SK-N-SH (cell line): ENCODE measurements at regions not wholly inside any gene's neighbourhood (a gene's known extent, or its start where the extent isn't known, plus 50 kb on each side); places are given as distances from the start of the nearest gene placed in this dataset.

Experiments used
- CTCF ChIA-PET: fragments of 300-600, 350-600 bp; formaldehyde crosslinking; extraction: SDS; loops from one replicate; lab custom pipeline; 2021; lab: Yijun Ruan, JAX
- POLR2A ChIA-PET: fragments of 350-600 bp; sonication (Branson Sonifier 250); formaldehyde crosslinking; extraction: SDS; loops from one replicate; lab custom pipeline; 2020; ENCODE audit warnings: antibody characterized with exemption, inconsistent platforms; lab: Yijun Ruan, JAX
- DNase-seq: peaks from one replicate; pipeline ENCODE4 v3.0.0; 2012
- H2AFZ ChIP-seq: fragments of 200-600 bp; sonication (generic); 2 replicates; pipeline ENCODE4 v1.8.1; 2016; ENCODE audit warnings: antibody characterized with exemption, mild to moderate bottlenecking, low read depth
- H3F3A ChIP-seq: fragments of 200-600 bp; sonication (generic); replicated peaks from 2 replicates; pipeline ENCODE3; 2016; ENCODE audit warnings: antibody characterized with exemption, mild to moderate bottlenecking; ENCODE audit not compliant: insufficient read depth
- H3K27ac ChIP-seq, 2 experiments: fragments of 200-500 bp in 1 of 2; fragments of 200-600 bp in 1 of 2; sonication (Bioruptor generic) in 1 of 2; sonication (generic), shearing (Covaris generic) in 1 of 2; 2 replicates each; pipeline versions ENCODE4 v1.5.1 to v1.6.1; 2014 to 2016; ENCODE audit warnings: low read depth in 2 of 2, inconsistent platforms in 1 of 2, low read length in 1 of 2, mild to moderate bottlenecking in 1 of 2, mixed read lengths in 1 of 2
- H3K27me3 ChIP-seq: fragments of 200-600 bp; sonication (generic), shearing (Covaris generic); 2 replicates; pipeline ENCODE4 v1.6.1; 2016; ENCODE audit warnings: mixed run types; ENCODE audit not compliant: insufficient read depth
- H3K36me3 ChIP-seq, 2 experiments: fragments of 200-500 bp in 1 of 2; fragments of 200-600 bp in 1 of 2; sonication (Bioruptor generic) in 1 of 2; sonication (generic) in 1 of 2; replicated peaks in 1 of 2; 2 replicates each; pipeline versions ENCODE3 to v1.5.1; 2014 to 2016; ENCODE audit warnings: low read length in 1 of 2, mild to moderate bottlenecking in 1 of 2; ENCODE audit not compliant: insufficient read depth in 2 of 2, control insufficient read depth in 1 of 2
- H3K4me1 ChIP-seq, 2 experiments: fragments of 200-500 bp in 1 of 2; fragments of 200-600 bp in 1 of 2; sonication (Bioruptor generic) in 1 of 2; sonication (generic), shearing (Covaris generic) in 1 of 2; 2 replicates each; pipeline versions ENCODE4 v1.5.1 to v1.6.1; 2014 to 2016; ENCODE audit warnings: low read depth in 1 of 2, low read length in 1 of 2, mixed run types in 1 of 2; ENCODE audit not compliant: insufficient read depth in 2 of 2, control insufficient read depth in 1 of 2
- H3K4me2 ChIP-seq: fragments of 200-600 bp; sonication (generic), shearing (Covaris generic); 2 replicates; pipeline ENCODE4 v1.6.1; 2017; ENCODE audit warnings: mixed run types
- H3K4me3 ChIP-seq, 2 experiments: fragments of 200-500 bp in 1 of 2; fragments of 200-600 bp in 1 of 2; sonication (Bioruptor generic) in 1 of 2; sonication (generic), shearing (Covaris generic) in 1 of 2; 2 replicates each; pipeline versions ENCODE4 v1.5.1 to v1.8.1; 2014 to 2016; ENCODE audit warnings: low read depth in 2 of 2, inconsistent platforms in 1 of 2, low read length in 1 of 2, mild to moderate bottlenecking in 1 of 2, mixed read lengths in 1 of 2, moderate library complexity in 1 of 2
- H3K79me2 ChIP-seq: fragments of 200-600 bp; sonication (generic); 2 replicates; pipeline ENCODE4 v1.8.1; 2017; ENCODE audit warnings: mild to moderate bottlenecking; ENCODE audit not compliant: insufficient read depth
- H3K9ac ChIP-seq: fragments of 200-600 bp; sonication (generic); 2 replicates; pipeline ENCODE4 v1.6.1; 2017; ENCODE audit warnings: mixed run types
- H3K9me2 ChIP-seq: fragments of 200-600 bp; sonication (generic); 2 replicates; pipeline ENCODE4 v1.6.1; 2017; ENCODE audit warnings: mixed run types
- H3K9me3 ChIP-seq: fragments of 200-600 bp; sonication (generic); 2 replicates; pipeline ENCODE4 v1.6.1; 2017; ENCODE audit warnings: mixed run types, mild to moderate bottlenecking, moderate library complexity
- H4K20me1 ChIP-seq: fragments of 200-600 bp; sonication (generic); 2 replicates; pipeline ENCODE4 v1.6.1; 2017; ENCODE audit warnings: mild to moderate bottlenecking, mixed run types; ENCODE audit not compliant: insufficient read depth
- CHD2 ChIP-seq: fragments of 150-350 bp; IDR thresholded peaks from 2 replicates; pipeline ENCODE4 v1.6.1; 2018; ENCODE audit warnings: low read length; ENCODE audit not compliant: partially characterized antibody
- ELF1 ChIP-seq: IDR thresholded peaks from 2 replicates; pipeline ENCODE4 v1.4.0; 2012
- FOSL2 ChIP-seq: IDR thresholded peaks from 2 replicates; pipeline ENCODE4 v1.4.0; 2012; ENCODE audit warnings: low read depth, mild to moderate bottlenecking, moderate library complexity, borderline replicate concordance
- GABPA ChIP-seq: IDR thresholded peaks from 2 replicates; pipeline ENCODE4 v1.4.0; 2012; ENCODE audit warnings: low read depth, mild to moderate bottlenecking
- MAX ChIP-seq: IDR thresholded peaks from 2 replicates; pipeline ENCODE4 v1.4.0; 2012; ENCODE audit warnings: low read depth
- MXI1 ChIP-seq: IDR thresholded peaks from 2 replicates; pipeline ENCODE4 v1.6.1; 2012; ENCODE audit warnings: mild to moderate bottlenecking, low read depth, low read length, improper control_type of control experiment
- NRF1 ChIP-seq: IDR thresholded peaks from 2 replicates; pipeline ENCODE4 v1.6.1; 2012; ENCODE audit warnings: low read depth, mild to moderate bottlenecking, low read length
- PBX3 ChIP-seq: IDR thresholded peaks from 2 replicates; pipeline ENCODE4; 2012
- POLR2AphosphoS5 ChIP-seq: IDR thresholded peaks from 2 replicates; pipeline ENCODE4 v1.6.1; 2012; ENCODE audit warnings: low read depth, low read length
- RXRA ChIP-seq: IDR thresholded peaks from 2 replicates; pipeline ENCODE4 v1.4.0; 2012; ENCODE audit warnings: low read depth, mild to moderate bottlenecking, borderline replicate concordance
- SMC3 ChIP-seq: IDR thresholded peaks from 2 replicates; pipeline ENCODE4 v1.6.1; 2012; ENCODE audit warnings: low read depth, low read length, improper control_type of control experiment
- TAF1 ChIP-seq: IDR thresholded peaks from 2 replicates; pipeline ENCODE4 v1.6.1; 2012; ENCODE audit warnings: low read depth, mild to moderate bottlenecking, low read length, moderate library complexity, borderline replicate concordance
- TCF12 ChIP-seq: IDR thresholded peaks from 2 replicates; pipeline ENCODE4 v1.4.0; 2012
- USF1 ChIP-seq: IDR thresholded peaks from 2 replicates; pipeline ENCODE4 v1.4.0; 2012; ENCODE audit warnings: low read depth, borderline replicate concordance
- WGBS: methylation state at CpG from one replicate; pipeline ENCODE4 v1.1.6; 2017; ENCODE audit warnings: low lambda C conversion rate; 5-methylcytosine and 5-hydroxymethylcytosine counted together

- POLR2A ChIA-PET = no interaction called here
- H3K27me3 ChIP-seq = no peaks in the 10 kb centered on the region
- no peak for DNase-seq
Observed at GRCh38 chr3:5673521-5673920, 486.0 kb downstream of the EDEM1 start.

GRCh38 chr3:5675319-5675718 is 487.8 kb downstream of the EDEM1 start:
- WGBS = 8% methylated on average over 3 of the region's 3 CpGs
- H3K4me3 ChIP-seq = no peak overlapping the region
- no peak for DNase-seq
- POLR2A ChIA-PET = no interaction called here
- no peak overlapping the region for H3K9ac ChIP-seq
- no peaks in the 10 kb centered on the region for H3K4me1 ChIP-seq
- no peaks in the 10 kb centered on the region for H4K20me1 ChIP-seq
- CTCF ChIA-PET = no interaction called here
- H3K79me2 ChIP-seq = no peaks in the 10 kb centered on the region
- no peak overlapping the region for H2AFZ ChIP-seq
- no peak overlapping the region for H3K4me2 ChIP-seq
- TF ChIP-seq CHD2 = no peak
- no peak for TF ChIP-seq PBX3
- no peak for TF ChIP-seq TAF1
- no peak for TF ChIP-seq GABPA
- no peak for TF ChIP-seq NRF1
- TF ChIP-seq MAX = no peak
- no peak for TF ChIP-seq POLR2AphosphoS5
- no peak for TF ChIP-seq MXI1
- TF ChIP-seq TCF12 = no peak
- H3K36me3 ChIP-seq = no peaks in the 10 kb centered on the region
- no peaks in the 10 kb centered on the region for H3K27me3 ChIP-seq
- H3K27ac ChIP-seq = no peak overlapping the region
- no peaks in the 10 kb centered on the region for H3K9me3 ChIP-seq
- no peaks in the 10 kb centered on the region for H3F3A ChIP-seq
- H3K9me2 ChIP-seq = no peaks in the 10 kb centered on the region

More at GRCh38 chr3:5673521-5673920, 486.0 kb downstream of the EDEM1 start:
- Histone ChIP-seq H3K4me2 (no peak overlapping the region), H3K36me3 (no peaks in the 10 kb centered on the region), H2AFZ (no peak overlapping the region), H3K9me3 (no peaks in the 10 kb centered on the region), H3K4me3 (no peak overlapping the region), H3K4me1 (no peaks in the 10 kb centered on the region)
- 1% methylated on average over 3 of the region's 3 CpGs for WGBS
- CTCF ChIA-PET = no interaction called here
- TF ChIP-seq CHD2 (no peak), GABPA (no peak), RXRA (no peak), USF1 (no peak), ELF1 (no peak), SMC3 (no peak), FOSL2 (no peak)
- TF ChIP-seq, all 33 proteins: peak for 0
- Histone ChIP-seq H3K27ac (no peak overlapping the region), H3K79me2 (no peaks in the 10 kb centered on the region), H4K20me1 (no peaks in the 10 kb centered on the region), H3K9ac (no peak overlapping the region), H3K9me2 (no peaks in the 10 kb centered on the region), H3F3A (no peaks in the 10 kb centered on the region)
